CD4-positive, alpha-beta T cell treated with Interleukin-17A for 4 hours (primary cell): ENCODE measurements at regions not wholly inside any gene's neighbourhood (a gene's known extent, or its start where the extent isn't known, plus 50 kb on each side); places are given as distances from the start of the nearest gene placed in this dataset.
"Not testable (repeated sequence)": the region's sequence is repeated elsewhere in the genome, so short reads cannot be mapped to it uniquely, and the experiment has no call there.

Experiments used
- DNase-seq: peaks from one replicate; pipeline ENCODE4 v3.0.0-alpha.2; 2020; ENCODE audit warnings: mixed read lengths

DNA sequence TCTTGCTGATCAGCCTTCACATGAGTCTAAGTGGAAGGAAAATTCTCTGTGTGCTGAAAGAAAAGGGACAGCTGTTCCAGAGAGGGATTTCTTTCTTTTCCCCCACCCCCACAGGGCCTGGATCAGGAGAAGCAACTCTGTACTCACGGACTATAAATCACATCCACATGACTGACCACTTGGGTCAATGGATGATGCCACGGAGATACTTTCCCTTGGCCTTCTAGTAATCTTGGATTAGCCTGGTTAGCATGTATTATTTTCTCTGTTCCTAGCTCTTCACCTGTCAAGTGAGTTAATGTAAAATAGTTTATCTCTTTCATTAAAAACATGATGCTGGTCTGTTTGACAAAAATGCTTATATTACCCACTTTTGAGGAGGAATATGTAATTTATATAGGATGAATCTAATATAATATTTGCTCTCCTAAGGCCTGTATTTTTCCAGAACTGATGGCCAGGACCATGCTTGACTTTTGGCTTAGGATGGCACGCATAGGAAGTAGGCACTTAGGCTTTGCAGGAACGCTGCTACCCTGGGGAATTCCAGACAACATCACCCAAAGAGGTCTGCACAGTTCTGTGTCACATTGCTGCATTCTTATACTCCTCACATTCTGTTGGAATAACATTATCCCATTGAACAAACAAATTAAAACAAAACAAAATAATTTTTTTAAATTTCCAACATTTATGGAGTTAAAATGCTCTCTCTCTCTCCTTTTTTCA, 892.1 kb downstream of the TLE1 start:
- DNase-seq = no peak

DNA sequence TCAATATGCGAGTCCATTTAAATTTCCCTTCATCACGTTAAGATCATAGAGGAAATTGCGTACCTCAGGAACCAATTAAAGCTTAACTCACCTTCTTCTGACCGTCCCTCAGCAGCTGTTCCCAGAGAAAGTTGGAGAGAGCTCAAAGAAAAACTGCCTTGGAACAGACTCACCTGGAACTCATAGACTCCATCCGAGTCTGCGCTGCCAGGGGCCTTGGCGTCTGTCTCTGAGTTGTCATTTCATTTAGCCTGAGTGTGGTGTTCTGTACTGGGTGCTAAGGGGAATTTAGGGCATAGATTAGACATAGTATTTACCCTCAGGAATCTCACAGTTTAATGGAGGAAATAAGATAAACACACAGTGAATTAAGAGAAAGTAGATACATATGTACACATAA, 892.7 kb downstream of the TLE1 start:
- DNase-seq = no peak

DNA sequence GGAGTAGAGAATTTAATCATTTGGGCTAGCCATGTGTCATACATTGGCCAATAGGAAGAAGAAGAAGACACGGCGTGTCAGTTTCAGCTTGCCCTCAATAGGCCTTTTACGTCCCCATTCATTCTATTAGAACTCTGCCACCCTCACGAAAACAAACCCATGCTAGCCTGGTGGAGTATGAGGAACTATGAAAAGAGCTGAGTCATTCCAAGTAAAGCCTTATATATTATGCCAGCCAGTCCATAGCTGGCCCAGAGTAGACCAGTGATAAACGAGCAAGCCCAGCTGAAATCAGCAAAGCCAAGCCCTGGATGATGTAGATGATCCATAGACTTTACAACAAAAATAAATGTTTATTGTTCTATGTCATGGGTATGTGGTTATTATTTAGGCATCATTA, 895.1 kb downstream of the TLE1 start:
- no peak for DNase-seq

DNA sequence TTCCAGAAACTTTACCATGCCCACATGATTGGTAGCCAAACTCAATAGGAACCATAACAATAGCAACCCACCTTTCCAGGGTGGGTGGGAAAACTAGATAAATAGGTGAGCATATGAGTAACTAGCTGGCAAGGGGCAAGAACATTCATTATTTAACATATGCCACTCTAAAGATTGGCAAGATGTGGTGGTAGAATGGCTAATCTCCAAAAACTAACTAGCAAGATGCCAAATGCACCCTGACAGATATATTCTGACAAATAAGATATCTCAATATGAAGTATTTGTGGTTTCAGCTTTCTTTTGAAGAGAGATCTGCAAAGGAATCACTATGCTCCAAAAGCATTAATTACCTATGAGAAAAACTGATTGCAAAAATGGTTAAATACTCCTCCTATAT, 895.6 kb downstream of the TLE1 start:
- no peak for DNase-seq

DNA sequence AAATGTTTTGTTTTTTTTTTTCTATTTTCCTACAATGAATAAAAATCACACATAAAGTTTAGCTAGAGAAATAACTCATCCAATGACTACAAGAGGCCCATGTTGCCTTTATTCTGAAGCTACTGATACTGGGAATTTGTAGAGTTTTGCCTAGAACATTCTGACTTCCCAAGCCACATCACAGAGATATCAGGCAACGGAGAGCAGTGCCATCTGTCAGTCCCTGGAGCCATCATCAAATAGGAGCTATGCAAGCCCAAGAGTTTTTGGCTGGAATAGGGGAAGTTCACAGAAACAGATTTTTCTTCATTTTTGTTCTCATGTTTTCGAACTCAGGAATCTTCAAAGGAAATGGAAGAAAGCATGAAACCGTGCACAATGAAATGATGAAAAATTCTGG, 896.6 kb downstream of the TLE1 start:
- DNase-seq = no peak

DNA sequence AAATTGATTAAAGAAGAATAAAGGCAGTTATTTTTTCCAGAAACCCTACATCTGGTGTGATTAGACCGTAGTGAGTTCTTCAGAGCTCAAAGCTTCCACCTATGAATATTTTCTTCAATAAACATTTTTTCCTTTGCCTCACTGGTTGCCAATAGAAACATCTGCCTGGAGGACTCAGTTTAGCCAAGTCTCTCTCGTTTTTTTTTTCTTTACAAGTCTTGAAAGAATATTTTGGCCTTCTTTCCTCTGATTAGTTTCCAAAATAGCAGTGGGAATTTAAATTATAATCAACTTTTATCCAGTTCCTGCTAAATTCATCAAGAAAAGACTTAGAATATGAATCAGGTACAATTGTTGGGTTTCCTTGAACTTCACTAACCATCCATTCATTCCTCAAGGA, 897.5 kb downstream of the TLE1 start:
- DNase-seq = no peak

DNA sequence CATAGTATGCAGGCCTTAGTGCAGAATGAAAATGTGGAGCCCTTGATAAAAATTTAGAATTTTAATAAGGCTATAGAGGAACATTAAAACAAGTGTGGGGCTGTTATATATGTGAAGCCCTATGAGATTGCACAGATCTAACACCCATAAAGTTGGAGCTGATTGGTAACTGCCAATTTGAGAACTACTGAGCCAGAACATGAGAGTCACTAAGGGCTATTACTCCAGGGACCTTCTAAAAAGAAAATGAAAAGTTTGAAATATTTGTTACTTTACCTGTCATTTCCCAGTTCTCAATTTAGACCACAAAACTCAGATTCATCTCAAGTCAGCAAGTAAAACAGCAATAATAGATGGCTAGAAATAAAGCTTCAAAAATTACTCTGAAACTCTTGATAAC, 898.6 kb downstream of the TLE1 start:
- no peak for DNase-seq

DNA sequence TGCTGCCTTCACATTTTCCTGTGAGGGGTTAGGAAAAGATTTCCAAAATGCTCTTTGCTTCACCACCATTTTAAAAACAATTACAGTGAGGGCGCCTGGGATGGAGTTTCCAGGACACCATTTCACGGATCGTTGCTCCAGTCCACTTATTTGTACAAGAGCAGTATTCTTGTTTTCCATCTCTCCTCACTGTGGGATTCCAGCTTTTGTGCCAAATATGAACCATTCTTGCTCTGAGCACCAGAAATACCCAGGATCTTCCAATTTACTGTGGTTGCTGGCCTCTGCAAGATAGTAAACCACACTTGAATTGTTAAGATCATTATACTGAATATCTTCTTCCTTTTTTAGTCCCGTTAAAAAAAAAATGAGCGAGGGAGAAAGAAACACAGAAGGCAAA, 899.5 kb downstream of the TLE1 start:
- no peak for DNase-seq

DNA sequence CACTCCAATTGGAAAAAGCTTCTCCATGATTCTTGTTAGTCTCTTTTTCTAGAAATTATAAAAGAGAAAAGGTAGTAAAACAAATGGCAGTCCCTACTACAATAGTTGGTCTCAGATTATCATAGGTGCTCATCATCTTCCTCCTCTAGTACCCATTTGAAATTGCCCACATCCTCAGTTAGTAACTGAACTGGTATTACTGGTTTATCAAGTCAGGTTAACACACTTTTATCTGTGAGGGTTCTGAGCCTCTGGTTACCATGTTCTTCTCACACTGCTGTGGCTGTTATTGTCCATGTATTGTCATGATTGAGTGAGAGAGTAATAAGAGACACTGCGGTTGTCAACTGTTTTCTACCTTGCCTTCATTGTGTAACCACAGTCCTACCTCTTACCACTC, 901.7 kb downstream of the TLE1 start:
- no peak for DNase-seq

DNA sequence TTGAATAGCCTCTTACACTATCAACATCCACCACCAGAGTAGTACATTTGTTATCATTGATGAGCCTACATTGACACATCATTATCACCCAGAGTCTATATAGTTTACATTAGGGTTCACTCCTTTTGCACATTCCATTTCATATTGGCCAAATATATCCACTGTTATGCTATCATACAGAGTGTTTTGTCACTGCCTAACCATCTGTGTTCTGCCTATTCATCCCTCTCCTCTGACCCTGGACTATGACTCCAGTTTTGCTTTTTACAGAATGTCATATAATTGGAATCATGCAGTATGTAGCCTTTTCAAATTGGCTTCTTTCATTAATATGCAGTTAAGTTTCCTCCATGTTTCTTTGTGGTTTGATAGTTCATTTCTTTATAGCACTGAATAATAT, 904.7 kb downstream of the TLE1 start:
- no peak for DNase-seq

DNA sequence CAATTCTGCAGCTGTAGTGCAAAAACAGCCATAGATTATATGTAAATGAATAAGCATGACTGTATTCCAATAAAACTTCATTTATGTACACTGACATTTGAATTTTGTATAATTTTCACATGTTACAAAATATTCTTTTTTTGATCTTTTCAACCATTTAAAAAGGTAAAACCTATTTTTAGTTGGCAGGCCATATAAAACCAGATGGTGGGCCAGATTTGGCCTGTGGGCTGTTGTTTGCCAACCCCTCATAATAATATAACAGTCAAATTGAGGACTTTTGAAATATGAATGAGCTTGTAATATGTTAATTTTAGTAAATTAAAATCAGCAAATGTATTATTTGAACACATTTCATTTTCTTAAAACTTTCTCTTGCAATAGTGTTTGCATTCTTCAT, 913.4 kb downstream of the TLE1 start:
- DNase-seq = no peak

DNA sequence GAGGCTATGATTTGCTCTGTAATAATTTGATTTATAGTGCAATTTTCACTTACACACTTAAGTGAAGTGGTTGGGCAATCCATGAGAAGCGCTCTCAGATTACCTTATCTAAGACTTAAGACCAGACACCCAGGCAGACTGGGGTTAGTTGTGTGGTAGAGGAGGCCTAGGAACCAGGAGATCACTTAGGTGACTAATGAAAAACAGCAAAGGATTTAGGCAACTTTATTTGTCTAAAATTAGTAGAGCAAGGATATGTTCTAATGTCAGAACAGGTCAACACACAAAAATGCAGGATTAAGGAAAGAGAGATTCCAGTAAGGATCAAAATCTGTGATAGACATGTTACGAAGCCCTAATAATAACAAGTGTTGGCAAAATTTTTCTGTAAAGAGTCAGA, 913.8 kb downstream of the TLE1 start:
- DNase-seq = no peak

DNA sequence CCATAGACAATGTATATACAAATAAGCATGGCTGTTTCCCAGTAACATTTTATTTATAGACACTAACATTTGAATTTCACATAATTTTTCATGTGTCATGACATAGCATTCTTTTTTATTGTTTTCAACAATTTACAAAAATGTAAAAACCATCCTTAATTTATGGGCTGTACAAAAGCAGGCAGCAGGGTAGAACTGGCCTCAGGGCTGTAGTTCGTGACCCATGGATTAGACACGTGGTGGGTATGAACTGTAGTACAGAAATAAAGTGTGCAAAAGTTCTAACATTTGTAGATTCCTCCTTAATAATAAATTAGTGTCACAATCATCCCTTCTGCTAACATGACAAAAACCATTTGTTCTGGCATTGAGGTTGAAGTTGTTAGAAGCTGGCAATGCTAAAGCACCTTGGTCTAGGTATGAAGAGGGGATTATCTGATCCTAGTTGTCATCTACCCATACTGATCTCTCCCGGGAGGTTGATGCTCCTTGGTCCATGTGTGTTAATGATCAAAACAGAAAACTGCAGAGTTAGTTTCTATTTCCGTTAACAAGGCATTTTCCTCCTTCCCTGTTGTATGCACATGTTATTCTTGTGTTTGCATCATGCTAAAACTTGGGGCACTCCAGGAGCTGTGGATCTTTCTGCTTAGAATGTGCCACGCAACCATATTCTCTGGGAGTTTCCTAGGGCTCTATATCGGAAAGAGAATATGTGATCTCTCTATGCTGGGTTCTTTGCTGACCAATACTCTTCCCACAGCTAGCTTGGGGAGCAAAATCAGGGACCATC, 917.6 kb downstream of the TLE1 start:
- no peak for DNase-seq

DNA sequence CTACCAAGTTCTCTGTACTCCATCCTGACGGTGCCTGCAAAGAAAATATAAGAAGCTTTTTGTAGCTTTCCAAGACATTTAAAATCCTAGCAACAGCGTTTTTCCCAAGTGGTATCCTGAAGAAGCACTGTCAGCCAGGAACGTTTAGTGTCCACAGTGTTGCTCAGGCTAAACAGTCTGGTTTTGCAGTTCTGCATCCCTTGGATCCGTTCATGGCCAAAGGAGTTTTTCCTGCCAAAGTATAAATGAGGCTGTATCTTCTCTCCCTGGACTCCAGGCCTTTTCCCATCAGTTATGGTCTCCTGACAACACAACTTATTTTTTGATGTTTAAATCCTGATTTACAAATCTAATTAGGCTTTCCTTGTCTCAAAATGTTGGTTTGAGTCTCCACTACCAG, 925.8 kb downstream of the TLE1 start:
- DNase-seq = no peak

DNA sequence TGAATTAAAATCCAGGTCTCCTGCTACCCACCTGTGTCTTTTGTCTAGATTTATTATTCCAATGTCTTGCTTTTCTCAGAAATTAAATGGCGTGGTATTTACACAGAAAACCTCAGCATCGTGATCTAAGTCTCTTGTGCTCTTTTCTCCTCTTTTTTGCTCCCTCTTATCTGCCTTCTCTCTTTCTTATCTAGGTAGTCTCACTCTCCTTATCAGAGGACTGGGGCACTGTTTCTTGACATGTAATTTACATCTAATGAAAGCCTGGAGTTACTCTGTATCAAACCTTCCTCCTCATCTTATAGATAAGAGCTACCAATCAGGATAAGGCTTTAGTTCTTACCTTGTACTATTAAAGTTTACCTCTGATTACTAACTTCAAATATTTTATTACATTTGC, 933.8 kb downstream of the TLE1 start:
- DNase-seq = no peak

DNA sequence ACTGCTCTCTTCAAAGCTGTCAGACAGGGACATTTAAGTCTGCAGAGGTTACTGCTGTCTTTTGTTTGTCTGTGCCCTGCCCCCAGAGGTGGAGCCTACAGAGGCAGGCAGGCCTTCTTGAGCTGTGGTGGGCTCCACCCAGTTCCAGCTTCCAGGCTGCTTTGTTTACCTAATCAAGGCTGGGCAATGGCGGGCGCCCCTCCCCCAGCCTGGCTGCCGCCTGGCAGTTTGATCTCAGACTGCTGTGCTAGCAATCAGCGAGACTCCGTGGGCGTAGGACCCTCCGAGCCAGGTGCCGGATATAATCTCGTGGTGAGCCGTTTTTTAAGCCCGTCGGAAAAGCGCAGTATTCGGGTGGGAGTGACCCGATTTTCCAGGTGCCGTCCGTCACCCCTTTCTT, 942.3 kb downstream of the TLE1 start:
- not testable (repeated sequence) for DNase-seq

DNA sequence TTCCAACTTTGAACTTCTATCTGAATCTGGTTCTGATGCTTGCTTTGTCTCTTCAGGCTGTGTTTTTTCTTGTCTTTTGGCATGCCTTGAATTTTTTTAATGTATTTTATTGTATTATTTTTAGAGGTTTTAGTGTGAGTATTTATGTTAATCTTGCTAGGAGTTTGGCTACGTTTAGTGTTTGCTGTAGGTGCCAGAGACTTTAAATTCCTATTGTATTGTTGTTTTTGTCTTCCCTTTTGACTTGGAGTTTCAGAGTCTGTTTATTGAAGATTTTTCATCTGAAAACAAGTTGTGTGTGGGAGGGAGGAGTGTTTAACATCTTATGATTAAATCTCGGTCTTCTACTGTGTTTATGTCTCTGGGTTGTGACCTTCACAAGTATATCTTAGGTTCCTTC, 956.8 kb downstream of the TLE1 start:
- DNase-seq = no peak

DNA sequence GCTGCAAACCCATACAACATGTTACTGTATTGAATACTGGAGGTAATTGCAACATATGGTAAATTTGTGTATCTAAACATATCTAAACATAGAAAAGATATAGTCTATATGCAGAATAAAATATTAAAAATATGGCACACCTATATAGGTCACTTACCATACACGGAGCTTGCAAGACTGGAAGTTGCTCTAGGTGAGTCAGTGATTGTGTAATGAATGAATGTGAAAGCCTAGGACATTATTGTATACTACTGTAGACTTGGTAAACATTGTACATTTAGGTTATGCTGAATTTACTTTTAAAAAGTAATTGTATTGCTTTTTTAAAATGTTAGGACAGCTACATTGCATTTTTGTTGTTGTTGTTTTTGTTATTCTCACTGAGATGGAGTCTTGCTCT, 968.8 kb downstream of the TLE1 start:
- DNase-seq = no peak

DNA sequence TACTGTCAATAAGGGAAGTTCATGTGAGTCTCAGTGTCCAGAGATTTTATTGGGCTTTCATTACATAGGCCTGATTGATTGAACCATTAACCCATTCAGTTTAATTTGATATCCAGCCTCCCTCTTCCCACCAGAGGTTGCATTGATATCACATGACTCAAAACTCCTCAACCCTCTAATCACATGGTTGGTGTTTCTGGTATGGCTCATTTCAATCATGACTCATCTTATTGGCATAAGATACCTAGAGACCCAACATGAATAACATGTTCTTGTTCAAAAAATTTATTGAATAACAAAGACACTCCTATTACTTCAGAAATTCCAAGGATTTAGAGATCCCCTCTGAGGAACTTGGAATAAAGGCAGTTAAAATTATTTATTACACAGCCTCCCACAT, 982.2 kb downstream of the TLE1 start:
- DNase-seq = no peak

DNA sequence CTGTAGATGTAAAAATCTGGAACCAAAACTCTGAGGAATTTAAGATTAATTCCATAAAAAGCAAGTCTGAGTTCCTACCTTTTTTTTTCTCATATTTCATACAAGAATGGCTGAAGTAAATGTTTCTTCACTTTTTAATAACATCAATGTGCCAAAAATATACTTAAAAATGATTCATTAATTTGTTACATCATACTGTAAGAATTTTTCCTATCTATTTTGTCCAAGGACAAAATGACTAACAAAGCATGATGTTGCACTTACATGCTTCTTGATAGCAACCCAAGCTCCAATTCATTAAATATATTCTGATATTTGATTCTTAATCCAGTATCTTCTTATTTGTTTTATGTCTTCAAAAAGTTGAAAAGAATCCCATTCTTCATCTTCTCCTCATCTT, 988.3 kb downstream of the TLE1 start:
- DNase-seq = no peak

DNA sequence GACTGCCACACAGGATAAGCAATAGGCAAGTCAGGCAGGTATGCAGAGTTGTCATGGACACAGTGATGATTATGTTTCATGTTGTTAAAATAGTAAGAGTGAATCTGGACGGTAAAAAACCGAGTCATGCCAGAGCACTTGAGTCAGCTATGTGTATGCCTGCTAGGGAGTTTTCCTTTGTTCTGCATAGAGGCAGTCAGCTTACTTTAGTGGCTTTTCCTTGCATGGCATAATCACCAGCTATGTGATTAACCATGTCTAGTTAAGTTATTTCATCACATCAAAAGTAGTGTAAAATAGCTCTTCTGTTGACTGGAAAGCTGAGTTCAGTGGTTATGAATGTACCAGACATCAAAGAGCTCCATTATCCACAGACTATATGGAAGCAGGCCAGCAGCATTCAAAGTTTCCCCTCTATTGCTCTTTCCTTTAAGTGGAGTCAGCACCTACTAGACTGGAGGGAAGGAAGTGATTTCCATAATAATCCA, 989.8 kb downstream of the TLE1 start:
- no peak for DNase-seq

DNA sequence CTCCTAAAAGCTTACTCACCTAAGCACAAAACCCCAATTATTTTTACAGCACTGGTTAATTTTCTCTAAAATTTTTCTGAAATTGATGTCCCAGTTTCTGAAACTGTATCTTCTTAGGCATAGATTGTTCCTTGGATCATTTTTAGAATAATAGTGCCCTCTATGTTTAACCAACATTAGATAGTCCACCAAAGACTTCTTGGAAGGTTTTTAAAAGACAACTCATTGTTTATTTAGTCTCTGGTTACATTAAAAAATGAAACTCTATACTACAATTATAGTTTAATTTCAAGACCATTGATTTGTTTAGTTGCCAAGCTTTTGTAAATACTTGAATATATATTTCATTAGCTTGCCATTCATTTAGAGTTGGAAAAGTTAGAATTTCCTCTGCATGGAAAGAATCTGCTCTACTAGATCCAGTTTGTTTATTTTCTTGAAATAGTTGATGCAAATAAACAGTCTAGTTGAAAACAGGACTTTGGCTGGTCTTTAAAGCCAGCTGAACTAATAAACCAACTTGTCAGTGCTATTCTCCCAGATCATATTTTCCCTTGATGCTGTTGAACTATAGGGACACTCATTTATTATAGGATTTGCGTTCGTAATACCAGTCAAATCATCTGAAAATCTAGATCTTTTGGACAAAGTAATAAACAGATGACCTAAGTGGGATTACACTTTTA, 990.5 kb downstream of the TLE1 start:
- DNase-seq = no peak

DNA sequence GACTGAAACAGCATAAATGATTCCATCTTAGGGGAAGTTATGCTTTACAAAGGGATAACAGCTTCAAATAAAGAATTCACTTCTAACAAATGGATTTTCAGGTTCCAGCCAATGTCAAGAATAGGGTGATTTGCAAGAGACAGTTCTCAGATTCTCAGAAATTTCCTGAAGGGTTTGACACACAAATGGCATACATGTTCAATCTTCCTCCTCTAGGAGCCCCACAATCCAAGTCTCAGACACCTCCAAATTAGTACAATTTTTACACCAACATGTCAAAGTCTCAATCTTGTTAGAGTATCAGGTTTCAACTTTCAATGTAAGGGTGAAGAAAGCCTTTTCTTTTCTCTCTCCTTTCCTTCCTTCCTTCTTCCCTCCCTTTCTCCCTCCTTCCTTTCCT, 996.6 kb downstream of the TLE1 start:
- DNase-seq = no peak

DNA sequence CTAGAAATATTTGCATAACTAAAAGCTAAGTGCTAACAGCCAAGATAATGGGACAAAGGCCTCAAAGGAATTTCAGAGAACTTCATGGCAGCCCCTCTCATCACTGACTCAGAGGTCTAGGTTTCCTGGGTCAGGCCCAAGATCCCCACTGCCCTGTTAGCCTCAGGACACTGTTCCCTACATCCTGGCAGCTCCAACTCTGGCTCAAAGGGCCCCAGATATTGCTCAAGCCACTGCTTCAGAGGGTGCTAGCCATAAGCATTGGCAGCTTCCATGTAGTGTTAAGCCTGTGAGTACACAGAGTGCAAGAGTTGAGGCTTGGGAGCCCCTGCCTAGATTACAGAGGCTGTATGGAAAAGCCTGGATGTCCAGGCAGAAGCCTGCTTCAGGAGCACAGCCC, 998.1 kb downstream of the TLE1 start:
- no peak for DNase-seq
